Transverse colon (tissue), 4 donors: ENCODE measurements at regions not wholly inside any gene's neighbourhood (a gene's known extent, or its start where the extent isn't known, plus 50 kb on each side); places are given as distances from the start of the nearest gene placed in this dataset.

Experiments used
- DNase-seq: peaks from one replicate; pipeline ENCODE4 v3.0.0-alpha.2; 2019
- H3K27ac ChIP-seq, 4 donors: fragments of 200-600 bp; sonication (generic); 2 replicates each; pipeline ENCODE4 v1.5.1; 2016 to 2018; ENCODE audit warnings: inconsistent platforms in 4 of 4
- H3K27me3 ChIP-seq: fragments of 200-600 bp; sonication (generic); 2 replicates; pipeline ENCODE4 v1.5.1; 2017; ENCODE audit warnings: inconsistent platforms
- H3K36me3 ChIP-seq, 4 donors: fragments of 200-600 bp; sonication (generic); 2 replicates each; pipeline ENCODE4 v1.5.1; 2017 to 2019; ENCODE audit warnings: inconsistent platforms in 4 of 4
- H3K4me1 ChIP-seq, 4 donors: fragments of 200-600 bp; sonication (generic); 2 replicates each; pipeline ENCODE4 v1.5.1; 2017 to 2020; ENCODE audit warnings: inconsistent platforms in 4 of 4
- H3K4me3 ChIP-seq, 4 donors: fragments of 200-600 bp; sonication (generic); 1 replicate in 1 of 4; 2 replicates in 3 of 4; pipeline versions ENCODE4 v1.5.1 to v1.6.1; 2017 to 2019; ENCODE audit warnings: inconsistent platforms in 4 of 4
- H3K9me3 ChIP-seq, 2 donors: fragments of 200-600 bp; sonication (generic); 2 replicates each; pipeline ENCODE4 v1.5.1; 2017 to 2019; ENCODE audit warnings: inconsistent platforms in 2 of 2
- EP300 ChIP-seq: sonication (generic); formaldehyde crosslinking; IDR thresholded peaks from one replicate; pipeline ENCODE4 v1.6.1; 2017; ENCODE audit warnings: antibody characterized with exemption, low read depth
- POLR2A ChIP-seq: fragments of 450-650 bp; IDR thresholded peaks from one replicate; pipeline ENCODE4 v1.6.1; 2016; ENCODE audit warnings: antibody characterized with exemption, mild to moderate bottlenecking, moderate library complexity
- POLR2AphosphoS5 ChIP-seq, 3 donors: sonication (generic); formaldehyde crosslinking; IDR thresholded peaks; one replicate each; pipeline ENCODE4 v1.6.1; 2016; ENCODE audit warnings: antibody characterized with exemption in 3 of 3
- WGBS, 2 donors: methylation state at CpG; one replicate each; pipeline ENCODE4 v1.1.5; 2018; ENCODE audit warnings: low coverage in 1 of 2; 5-methylcytosine and 5-hydroxymethylcytosine counted together
- in situ Hi-C, 4 donors: fragments of 200-750 bp; cut with MboI; loops; one replicate each; pipeline versions ENCODE4 v1.15.0 to v1.15.1; 2017; ENCODE audit warnings: low sequenced_read_pairs in 3 of 4, low pct_ligation_motif_present in 1 of 4, low pct_unique_long_range_greater_than_20kb in 1 of 4
- intact Hi-C: fragments of 100-400 bp; cut with DNase I; formaldehyde crosslinking; loops from one replicate; pipeline ENCODE4 v1.15.1; 2023; ENCODE audit warnings: low total_unique reads
- TF ChIP-seq, protein P1 (sequence below), 5 experiments: fragments of 200-600 bp in 3 of 5; fragments of 450-650 bp in 2 of 5; sonication (generic) in 3 of 5; IDR thresholded peaks; 1 replicate in 2 of 5; 2 replicates in 3 of 5; pipeline ENCODE4 v1.5.1; 2016 to 2017; ENCODE audit warnings: antibody characterized with exemption in 5 of 5, inconsistent platforms in 3 of 5, mild to moderate bottlenecking in 2 of 5, moderate library complexity in 1 of 5

DNA sequence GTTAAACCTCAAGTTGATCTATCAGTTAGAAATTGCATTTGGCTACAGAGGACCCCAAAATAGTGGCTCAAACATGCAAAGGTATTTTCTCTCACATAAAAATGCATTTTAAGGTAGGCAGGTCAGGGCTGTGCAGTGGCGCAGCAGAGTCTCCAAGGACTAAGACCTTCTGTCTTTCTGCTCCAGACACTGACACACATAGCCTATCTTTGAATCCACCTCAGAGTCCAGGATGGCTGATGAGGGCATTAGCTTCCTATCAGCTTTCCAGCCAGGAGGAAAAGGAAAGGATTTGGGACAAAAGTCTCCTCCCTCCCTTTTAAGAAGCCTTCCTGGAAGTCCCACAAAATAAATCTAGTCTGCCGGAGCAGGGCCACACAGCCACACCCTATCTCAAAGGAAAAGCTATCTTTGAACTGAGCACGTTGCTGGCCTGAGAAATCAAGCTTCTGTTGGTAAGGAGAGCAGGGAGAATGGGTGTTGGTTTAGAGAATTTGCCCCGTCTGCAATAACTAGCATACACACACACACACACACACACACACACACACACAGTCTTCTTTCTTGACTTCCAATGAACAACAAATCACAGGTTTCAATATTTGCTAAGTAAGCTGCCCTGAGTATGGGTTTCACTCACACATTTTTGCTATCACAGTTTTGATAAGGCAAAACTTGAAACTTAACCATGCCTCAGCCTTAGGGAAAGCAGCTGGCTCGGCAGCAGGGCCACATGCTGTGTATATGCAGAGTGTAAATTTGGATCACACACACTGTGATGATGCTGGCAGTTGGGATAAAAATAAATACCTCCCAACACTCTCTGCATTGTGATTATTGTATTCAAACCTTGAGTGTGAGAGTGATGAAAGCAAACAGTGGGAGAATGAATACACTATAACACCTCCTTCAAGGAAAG is 116.6 kb upstream of the MAP3K1 start:
- Histone ChIP-seq H3K4me1 (no peaks in the 10 kb centered on the region), H3K27ac (no peak overlapping the region), H3K36me3 (no peaks in the 10 kb centered on the region), H3K4me3 (no peak overlapping the region), H3K27me3 (no peaks in the 10 kb centered on the region), H3K9me3 (no peaks in the 10 kb centered on the region)
- intact Hi-C loops (no loop called here), in situ Hi-C loops (no loop called here)
- TF ChIP-seq POLR2AphosphoS5 (IDR thresholded peaks at IDR 0.05) (no peak), POLR2A (no peak), EP300 (no peak)
- TF ChIP-seq, protein P1, sequence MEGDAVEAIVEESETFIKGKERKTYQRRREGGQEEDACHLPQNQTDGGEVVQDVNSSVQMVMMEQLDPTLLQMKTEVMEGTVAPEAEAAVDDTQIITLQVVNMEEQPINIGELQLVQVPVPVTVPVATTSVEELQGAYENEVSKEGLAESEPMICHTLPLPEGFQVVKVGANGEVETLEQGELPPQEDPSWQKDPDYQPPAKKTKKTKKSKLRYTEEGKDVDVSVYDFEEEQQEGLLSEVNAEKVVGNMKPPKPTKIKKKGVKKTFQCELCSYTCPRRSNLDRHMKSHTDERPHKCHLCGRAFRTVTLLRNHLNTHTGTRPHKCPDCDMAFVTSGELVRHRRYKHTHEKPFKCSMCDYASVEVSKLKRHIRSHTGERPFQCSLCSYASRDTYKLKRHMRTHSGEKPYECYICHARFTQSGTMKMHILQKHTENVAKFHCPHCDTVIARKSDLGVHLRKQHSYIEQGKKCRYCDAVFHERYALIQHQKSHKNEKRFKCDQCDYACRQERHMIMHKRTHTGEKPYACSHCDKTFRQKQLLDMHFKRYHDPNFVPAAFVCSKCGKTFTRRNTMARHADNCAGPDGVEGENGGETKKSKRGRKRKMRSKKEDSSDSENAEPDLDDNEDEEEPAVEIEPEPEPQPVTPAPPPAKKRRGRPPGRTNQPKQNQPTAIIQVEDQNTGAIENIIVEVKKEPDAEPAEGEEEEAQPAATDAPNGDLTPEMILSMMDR (IDR thresholded peaks at IDR 0.05): no peak
- no peak for DNase-seq
- WGBS, 2 donors: 33% methylated on average over 5 of the region's 5 CpGs; no CpG with 5 or more reads in 1 of the 2 donors

DNA sequence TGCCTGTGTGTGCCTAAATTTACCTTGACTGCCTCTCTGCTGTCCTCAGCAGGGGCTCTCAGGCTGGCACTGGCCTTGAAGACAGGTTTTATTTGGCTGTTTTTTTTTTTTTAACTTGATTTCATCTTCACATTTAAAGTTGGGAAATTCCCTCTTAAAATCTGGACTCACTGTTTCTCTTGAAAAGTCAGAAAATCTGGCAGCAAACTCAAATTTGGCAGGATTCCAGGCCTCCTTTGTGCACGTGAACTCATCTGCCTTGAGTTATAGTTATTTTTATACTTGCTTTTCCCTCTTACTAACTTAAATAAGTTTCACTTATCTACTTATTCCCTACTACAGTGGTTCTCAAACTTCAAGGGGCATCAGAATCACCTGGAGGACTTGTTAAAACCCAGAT is 118.4 kb upstream of the MAP3K1 start:
- Histone ChIP-seq H3K27me3 (no peaks in the 10 kb centered on the region), H3K27ac (no peak overlapping the region), H3K9me3 (no peaks in the 10 kb centered on the region), H3K4me3 (no peak overlapping the region), H3K36me3 (no peaks in the 10 kb centered on the region), H3K4me1 (no peaks in the 10 kb centered on the region)
- WGBS, 2 donors: 29 to 65% methylated on average over 1 of the region's 1 CpG
- in situ Hi-C loops: no loop called here
- TF ChIP-seq, protein P1 (IDR thresholded peaks at IDR 0.05): no peak
- TF ChIP-seq EP300 (no peak), POLR2AphosphoS5 (IDR thresholded peaks at IDR 0.05) (no peak), POLR2A (no peak)
- intact Hi-C loops: no loop called here
- no peak for DNase-seq

DNA sequence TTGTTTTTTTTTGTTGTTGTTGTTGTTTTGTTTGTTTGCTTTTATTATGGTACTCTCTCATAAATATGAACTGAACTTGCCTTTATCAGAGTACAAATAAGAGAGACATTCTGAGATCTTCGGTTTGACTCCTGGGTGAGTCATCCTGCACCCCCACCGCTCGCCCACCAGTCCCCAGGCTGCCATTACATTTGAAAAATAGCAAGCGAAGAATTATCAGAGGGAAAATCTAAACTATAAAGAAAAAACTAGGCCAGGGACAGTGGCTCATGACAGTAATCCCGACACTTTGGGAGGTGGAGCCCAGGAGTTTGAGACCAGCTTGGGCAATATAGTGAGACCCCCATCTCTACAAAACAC is 122.1 kb upstream of the MAP3K1 start:
- Histone ChIP-seq H3K4me3 (no peak overlapping the region), H3K36me3 (no peaks in the 10 kb centered on the region), H3K27ac (no peak overlapping the region), H3K4me1 (no peaks in the 10 kb centered on the region), H3K9me3 (no peaks in the 10 kb centered on the region), H3K27me3 (no peaks in the 10 kb centered on the region)
- intact Hi-C loops (no loop called here), in situ Hi-C loops (no loop called here)
- DNase-seq: no peak
- WGBS, 2 donors: 70 to 74% methylated on average over 5 of the region's 5 CpGs
- TF ChIP-seq POLR2AphosphoS5 (IDR thresholded peaks at IDR 0.05) (no peak), POLR2A (no peak), EP300 (no peak)
- TF ChIP-seq, protein P1 (IDR thresholded peaks at IDR 0.05): no peak

DNA sequence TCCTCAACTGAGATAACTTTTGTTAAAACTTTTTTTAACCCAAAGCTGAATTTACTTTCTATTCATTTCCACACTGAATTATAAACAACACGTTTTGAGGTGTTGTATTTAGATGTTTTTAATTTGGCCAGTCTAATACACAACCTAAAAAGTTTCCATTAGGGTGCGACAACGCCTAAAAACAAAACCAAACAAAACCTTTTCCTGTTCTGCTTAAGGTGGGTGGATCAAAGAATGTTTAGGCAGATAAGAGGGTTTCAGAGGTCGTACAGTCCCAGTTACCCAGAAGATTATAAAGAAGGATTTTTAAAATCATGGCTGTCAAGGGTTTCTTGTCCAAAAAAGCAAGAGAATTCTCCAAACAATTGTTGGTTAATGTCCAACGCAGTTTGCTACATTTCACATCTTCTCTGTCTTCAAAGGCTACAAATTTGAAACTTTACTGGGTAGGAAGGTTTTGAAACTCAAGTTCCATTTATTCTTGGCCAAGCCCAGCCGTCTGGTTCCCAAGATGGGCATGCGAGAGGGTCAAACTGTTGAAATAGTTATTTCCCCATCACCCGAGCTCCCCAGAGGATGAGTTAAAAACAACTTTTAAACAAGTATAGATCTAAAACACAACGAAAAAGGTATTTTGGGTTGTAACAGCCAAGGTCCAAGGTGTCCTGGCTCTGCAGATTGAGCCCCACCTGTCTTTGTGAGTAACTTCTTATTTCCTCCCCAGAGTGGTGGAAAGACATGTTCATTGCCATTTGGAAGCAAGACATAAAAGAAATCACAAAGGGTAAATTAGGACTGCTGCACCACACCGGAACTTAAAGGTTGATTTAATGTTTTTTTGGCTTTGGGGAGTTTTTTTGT is 122.8 kb upstream of the MAP3K1 start:
- H3K27ac ChIP-seq: no peak overlapping the region
- DNase-seq: no peak
- no peaks in the 10 kb centered on the region for H3K36me3 ChIP-seq
- no peak overlapping the region for H3K4me3 ChIP-seq
- no peak for TF ChIP-seq POLR2AphosphoS5 (IDR thresholded peaks at IDR 0.05)
- TF ChIP-seq EP300: no peak
- TF ChIP-seq, protein P1 (IDR thresholded peaks at IDR 0.05): no peak
- no peak for TF ChIP-seq POLR2A
- in situ Hi-C loops: no loop called here
- no peaks in the 10 kb centered on the region for H3K9me3 ChIP-seq
- intact Hi-C loops: no loop called here
- 60 to 73% methylated on average over 10 of the region's 10 CpGs for WGBS, 2 donors
- H3K27me3 ChIP-seq: no peaks in the 10 kb centered on the region
- no peaks in the 10 kb centered on the region for H3K4me1 ChIP-seq
